Ishikawa (cell line): ENCODE measurements at regions not wholly inside any gene's neighbourhood (a gene's known extent, or its start where the extent isn't known, plus 50 kb on each side); places are given as distances from the start of the nearest gene placed in this dataset.

Experiments used
- CREB1 ChIP-seq: IDR thresholded peaks from 2 replicates; pipeline ENCODE4 v1.6.1; 2012; ENCODE audit warnings: low read depth
- MAX ChIP-seq: IDR thresholded peaks from 2 replicates; pipeline ENCODE4 v1.6.1; 2012
- RAD21 ChIP-seq: IDR thresholded peaks from 2 replicates; pipeline ENCODE4 v1.6.1; 2012; ENCODE audit warnings: low read depth
- TAF1 ChIP-seq: IDR thresholded peaks from 2 replicates; pipeline ENCODE4 v1.6.1; 2012; ENCODE audit warnings: low read depth, mild to moderate bottlenecking
- YY1 ChIP-seq: IDR thresholded peaks from 2 replicates; pipeline ENCODE4 v1.6.1; 2012; ENCODE audit warnings: low read depth

DNA sequence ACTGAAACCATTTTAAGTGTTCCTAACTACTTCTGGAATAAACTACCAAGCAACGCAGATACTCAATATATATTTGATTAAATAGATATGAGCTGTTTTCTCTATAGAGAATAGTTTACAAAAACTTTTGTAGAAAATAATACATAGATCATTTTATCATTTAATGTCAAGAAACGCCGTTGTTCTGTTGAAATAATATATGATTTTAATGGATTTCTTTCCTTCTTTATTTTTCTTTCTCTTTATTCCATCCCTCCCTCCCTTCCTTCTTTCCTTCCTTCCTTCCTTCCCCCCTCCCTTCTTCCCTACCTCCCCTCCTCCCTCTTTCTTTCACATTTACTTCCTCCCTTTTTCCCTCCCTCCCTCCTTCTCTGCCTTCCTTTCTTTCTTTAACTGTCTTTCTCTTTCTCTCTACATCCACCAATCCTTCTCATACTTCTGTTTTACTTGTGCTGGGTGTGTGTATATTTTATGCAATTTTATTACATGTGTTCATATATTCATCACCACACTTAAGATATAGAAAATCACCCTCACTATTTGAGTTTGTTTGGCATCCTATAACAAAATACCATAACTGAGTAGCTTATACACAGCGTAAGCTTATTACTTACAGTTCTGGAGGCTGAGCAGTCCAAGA is 230.9 kb upstream of the BRINP3 start:
- TF ChIP-seq MAX: no peak
- TF ChIP-seq TAF1: no peak
- no peak for TF ChIP-seq RAD21
- TF ChIP-seq CREB1: no peak
- TF ChIP-seq YY1: no peak
